HK-2 (cell line): ENCODE measurements at regions not wholly inside any gene's neighbourhood (a gene's known extent, or its start where the extent isn't known, plus 50 kb on each side); places are given as distances from the start of the nearest gene placed in this dataset.
"Not testable (repeated sequence)": the region's sequence is repeated elsewhere in the genome, so short reads cannot be mapped to it uniquely, and the experiment has no call there.

Experiments
- DNase-seq: peaks from one replicate; pipeline ENCODE4 v3.0.0-alpha.2; 2018; ENCODE audit not compliant: unreplicated experiment

DNA sequence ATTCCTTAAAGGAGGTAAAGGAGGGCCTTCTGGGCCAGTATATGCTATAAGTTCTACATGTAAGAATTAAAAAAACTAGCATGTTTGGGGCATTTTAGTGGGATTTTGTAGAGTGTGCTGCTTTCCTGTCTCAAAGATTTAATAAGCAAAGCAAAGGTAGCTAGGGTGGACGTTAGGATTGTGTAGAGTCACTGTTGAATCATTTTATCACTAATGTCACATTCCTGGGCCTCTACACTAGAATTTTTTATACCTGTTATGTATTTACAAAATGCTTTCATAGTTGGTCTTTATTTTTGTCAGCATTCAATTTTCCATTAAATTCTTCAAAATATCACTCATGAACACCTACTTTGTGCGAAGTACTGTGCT is 139.4 kb upstream of the PHYHIPL start:
- no peak for DNase-seq

DNA sequence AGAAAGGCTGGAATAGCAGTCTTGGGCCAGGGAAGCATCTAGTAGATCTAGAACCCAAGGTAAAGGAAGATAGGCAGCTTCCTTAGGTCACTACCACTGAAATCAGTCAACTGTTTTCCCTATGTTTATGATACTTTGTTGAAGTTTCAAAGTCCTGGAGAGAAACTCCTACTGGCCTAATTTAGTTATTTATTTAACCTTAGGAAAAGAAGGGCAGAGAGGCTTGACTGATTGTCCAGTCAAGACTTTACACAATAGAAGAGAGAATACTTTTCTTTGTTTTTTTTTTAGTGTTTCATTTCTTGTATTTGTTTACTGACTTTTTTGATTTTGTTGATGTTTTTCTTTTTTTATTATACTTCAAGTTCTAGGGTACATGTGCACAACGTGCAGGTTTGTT is 138.9 kb upstream of the PHYHIPL start:
- DNase-seq, result no peak

DNA sequence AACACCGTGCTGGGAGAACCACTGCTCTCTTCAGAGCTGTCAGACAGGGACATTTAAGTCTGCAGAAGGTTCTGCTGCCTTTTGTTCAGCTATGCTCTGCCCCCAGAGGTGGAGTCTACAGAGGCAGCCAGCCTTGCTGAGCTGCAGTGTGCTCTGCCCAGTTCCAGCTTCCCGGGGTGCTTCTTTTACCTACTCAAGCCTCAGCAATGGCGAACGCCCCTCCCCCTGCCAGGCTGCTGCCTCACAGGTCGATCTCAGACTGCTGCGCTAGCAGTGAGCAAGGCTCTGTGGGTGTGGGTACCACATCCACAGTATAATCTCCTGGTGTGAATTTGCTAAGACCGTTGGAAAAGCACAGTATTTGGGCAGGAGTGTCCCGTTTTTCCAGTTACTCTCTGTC is 133.1 kb upstream of the PHYHIPL start:
- not testable (repeated sequence) for DNase-seq

DNA sequence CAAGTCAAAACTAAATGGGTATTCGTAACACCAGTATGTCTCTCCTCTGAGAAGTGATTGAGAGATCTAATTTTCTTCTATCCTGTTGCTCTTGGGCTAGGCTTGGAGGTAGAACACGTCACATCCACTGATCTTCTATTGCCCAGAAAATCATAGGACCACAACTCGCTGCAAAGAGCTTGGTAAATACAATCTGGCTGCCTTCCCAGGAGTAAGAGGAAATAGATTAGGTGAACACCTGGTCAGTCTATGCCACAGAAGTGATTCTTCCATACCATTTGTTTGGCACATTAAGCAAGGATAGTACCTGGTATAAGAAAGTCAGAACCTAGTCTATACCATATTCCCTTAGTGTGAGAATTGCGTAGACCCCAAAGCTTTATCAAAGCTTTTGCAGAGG is 129.3 kb upstream of the PHYHIPL start:
- no peak for DNase-seq

DNA sequence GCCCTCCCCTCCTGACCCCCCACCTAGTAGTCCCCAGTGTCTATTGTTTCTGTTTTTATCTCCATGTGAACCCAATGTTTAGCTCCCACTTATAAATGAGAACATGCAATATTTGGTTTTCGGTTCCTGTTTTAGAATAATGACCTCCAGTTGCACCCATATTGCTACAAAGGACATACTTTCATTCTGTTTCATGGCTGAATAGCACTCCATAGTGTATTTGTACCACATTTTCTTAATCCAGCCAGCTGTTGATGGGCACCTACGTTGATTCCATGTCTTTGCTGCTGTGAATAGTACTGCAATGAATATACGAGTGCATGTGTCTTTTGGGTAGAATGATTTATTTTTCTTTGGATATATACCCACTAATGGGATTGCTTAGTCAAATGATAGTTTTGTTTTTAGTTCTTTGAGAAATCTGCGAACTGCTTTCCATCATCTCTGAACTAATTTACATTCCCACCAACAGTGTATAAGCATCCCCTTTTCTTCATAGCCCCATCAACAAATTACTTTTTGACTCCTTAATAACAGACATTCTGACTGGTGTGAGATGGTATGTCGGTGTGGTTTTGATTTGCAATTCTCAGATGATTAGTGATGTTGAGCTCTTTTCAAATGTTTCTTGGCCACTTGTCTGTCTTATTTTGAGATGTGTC is 128.4 kb upstream of the PHYHIPL start:
- DNase-seq, result no peak

DNA sequence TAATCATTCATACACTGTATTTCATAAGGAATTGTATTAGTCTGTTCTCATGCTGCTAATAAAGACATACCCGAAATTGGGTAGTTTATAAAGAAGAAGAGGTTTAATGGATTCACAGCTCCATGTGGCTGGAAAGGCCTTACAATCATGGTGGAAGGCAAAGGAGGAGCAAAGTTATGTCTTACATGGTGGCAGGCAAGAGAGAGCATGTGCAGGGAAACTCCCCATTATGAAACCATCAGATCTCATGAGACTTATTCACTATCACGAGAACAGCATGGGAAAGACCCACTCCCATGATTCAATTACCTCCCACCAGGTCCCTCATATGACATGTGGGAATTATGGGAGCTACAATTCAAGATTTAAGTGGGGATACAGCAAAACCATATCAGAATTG is 122.9 kb upstream of the PHYHIPL start:
- DNase-seq, result not testable (repeated sequence)

DNA sequence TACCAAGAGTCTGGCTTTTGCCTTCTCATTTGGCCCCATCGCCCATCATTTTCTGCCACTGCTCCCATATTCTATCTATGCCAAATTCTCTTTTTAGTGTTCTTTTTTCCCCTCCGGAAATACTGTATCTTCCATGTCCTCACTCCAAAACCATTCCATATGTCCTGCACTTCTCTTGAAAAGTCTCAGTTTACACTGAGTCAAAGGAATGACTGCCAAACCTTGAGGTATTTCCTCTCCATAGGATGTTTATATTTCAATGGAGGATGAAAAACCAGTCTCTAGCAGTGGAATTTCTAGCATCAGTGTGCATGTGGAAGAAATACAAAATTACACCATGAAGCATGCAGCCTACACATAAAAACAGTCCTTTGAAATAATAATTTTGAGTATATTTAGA is 121.4 kb upstream of the PHYHIPL start:
- no peak for DNase-seq

DNA sequence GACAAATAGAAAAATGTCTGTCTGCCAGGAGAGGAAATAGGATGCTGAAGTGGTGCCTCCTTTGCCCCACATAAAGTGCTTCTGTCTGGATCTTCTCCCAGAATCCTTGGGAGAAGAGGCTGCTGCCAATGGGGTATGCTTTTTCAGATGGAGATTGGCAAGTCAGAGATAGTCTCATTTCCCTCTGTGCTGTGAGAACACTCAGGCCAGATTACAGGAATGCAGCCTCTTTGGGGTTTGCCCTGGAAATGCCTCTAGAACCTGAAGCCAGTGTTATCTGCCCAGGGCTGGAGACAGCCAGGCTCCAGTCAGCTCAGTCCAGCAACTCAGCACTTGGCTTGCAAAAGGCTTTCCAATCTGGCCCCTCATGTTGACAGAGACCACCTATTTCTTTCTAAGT is 119.1 kb upstream of the PHYHIPL start:
- DNase-seq, result no peak

DNA sequence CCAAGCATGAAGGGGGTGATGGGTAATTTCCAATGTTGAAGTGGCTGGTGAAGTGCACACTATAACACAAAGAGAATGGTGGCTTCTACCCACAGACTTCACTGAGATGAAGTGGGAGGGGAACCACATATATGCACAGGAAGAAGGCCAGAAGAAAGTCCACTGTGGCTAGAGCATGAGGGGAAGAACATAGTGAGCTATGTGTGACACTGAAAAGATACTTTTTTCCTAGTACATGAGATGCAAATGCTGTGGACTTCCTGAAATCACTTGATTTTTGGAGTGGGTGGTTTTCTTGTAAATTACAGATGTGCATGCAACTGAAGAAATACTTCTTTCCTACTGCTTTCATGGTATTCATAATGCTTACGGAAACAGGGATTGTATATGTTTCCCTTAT is 115.6 kb upstream of the PHYHIPL start:
- no peak for DNase-seq

DNA sequence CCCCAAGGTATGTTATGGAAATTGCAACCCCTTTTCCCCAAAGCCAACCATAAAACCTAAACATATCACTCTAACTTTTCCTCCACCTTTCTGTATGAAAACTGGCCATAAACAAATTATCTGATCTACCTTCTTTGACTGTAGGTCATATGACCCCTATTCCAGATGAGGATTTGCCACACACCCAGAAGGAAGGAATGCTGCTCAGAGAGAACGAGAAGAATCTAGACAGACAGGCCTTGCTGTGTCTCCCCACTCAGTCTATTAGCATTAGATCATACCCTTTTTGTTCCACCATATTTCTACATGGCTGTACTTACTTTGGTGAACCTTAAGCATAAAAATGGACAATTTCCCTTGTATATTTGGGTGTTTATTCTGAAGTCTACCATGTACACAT is 113.0 kb upstream of the PHYHIPL start:
- no peak for DNase-seq

DNA sequence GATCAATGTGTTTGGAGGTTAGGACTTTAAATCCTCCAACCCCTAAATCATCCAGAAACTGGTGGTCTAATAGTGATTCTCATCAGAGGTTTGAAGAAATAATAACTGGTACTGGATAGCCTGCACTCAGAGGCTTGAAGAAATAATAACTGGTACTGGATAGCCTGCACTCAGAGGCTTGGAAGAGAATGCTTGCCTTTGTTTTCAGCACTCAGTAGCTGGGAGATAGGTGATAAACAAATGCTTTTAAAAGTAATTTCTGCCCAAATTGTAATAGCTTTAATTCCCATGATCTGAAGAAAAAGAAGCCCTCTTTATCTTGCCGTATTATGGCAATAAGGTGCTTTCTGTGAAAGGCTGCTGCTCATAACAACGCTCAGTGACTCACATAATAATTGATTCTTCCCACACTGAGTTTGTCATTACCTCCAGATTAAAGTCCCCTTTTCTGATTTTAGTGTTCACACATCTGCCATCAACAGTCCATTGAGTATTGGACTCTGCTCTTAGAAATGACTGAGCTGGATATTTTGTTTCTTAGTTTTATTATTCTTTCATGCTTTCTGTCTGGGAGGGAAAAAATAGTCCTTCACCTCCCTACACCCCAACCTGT is 112.3 kb upstream of the PHYHIPL start:
- DNase-seq, result no peak

DNA sequence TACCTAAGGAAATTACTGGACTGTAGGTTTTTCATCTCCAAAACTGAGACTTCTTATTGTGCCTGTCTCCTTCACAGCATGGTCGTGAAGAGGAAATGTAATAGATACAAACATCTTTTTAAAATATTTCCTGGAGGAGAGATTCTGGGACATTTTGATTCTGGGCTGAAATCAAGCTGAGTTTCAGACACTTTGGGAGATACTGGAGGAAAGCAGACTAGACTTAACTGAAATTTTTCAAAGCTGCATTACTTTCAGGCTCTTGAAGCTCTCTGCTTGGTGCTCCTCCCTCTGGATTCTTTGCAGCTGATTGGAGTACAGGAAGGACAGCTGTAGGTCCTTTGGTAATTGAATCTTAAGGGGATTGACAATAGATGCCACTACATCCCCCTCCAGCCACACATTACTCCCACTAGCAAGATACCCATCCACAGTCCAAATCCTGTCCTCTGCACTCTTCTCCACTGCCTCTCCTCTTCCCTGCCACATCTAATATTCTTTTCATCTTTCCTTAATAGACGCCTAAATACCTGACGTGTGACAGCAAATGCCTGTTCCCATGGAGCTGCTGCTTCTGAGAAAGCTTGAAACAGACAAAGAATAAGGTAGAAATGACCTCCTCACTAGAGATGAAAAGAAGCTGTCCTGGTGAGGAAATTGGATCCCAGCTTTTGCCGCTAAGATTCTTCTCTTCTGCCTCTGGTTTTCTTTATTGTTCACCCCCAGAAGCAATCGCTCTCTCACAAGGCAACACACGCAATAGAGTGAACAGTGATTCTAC is 111.5 kb upstream of the PHYHIPL start:
- DNase-seq, result no peak

DNA sequence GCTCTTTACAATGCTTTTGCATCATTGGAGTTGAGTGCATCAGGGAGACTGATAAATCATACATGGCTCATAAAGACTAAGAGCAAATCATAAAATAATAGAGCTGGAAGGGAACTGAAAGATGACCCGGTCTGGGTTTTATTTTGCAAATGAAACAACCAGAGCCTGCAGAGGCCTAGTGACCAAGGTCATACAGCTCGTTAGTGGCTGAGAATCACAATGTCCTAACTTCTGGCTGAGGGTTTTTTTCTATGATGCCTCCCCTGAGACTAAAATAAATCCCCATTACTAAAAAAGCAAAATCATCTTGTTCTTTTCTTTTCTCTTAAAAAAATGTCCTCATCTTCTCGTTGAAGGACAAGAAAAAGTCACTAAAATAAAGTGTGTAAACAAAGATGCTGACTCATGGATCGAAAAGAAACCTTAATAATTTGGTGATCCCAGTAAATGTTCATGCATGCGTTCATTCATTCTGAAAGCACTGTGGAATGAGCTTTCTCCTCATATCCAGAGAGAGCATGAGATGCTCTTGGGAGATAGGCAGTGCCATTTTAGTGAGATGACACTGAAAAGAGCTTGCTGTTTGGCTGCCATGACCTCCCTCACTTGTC is 107.8 kb upstream of the PHYHIPL start:
- no peak for DNase-seq

DNA sequence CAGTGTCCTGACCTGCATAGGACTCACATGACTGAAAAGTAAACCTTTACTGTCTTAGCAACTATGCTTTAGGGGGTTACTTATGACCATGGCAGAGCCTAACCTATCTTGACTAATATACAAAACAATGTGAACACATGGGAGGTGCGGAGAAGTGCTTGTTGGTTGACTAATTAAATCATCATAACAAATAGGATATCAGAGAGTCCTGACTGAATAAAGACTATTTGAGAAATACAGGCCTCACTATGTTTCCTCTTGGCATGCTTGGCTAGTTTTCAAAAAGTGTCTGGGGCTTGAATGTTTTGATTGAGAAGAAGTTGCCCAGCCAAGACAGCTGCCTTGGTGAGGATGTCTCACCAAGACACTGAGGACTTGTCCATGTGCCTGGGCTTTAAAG is 104.4 kb upstream of the PHYHIPL start:
- DNase-seq, result no peak

DNA sequence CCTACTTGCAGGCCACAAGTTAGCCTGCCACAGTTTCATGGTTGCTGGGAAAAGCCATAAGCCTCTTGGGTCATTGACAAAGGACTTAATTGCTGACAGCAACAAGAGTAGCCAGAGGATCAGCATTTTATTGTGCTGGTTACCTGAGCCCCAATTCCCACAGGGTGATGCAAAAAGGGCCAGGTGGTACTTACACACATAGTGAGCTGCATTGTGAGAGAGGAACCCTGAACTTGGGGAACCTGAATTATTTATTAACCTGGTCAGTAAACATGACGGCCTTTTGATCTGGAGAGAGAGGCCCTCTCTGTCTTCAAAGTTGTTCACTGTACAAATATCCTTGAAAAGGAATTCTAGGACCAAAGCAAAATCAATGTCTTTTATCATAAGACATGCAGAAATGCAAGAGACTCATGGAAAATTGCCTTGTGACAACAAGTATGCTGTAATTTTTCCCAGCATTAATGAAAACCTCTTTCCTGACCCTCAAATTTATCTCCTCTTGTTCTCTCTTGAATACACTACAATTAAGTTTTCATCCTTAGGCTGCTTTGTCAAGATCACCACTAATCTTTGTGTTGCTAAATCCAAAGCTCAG is 102.9 kb upstream of the PHYHIPL start:
- DNase-seq, result no peak

DNA sequence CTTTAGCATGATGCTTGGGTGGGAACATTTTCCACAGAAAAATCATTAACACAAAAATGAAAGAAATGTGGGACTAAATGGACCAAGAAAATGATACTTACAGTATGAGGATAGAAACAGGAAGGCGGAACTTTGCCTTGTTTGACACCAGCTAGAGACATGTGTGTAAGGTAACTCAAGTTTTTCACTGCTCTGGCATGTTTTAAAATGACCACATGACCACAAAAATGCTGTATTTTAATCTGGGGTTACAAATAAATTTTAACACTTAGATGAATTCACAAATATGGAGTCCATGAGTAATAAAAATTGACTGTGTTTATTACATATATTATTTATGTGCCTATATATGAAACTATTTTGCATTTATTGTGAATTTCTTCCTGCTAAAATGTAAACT is 100.9 kb upstream of the PHYHIPL start:
- DNase-seq, result no peak

DNA sequence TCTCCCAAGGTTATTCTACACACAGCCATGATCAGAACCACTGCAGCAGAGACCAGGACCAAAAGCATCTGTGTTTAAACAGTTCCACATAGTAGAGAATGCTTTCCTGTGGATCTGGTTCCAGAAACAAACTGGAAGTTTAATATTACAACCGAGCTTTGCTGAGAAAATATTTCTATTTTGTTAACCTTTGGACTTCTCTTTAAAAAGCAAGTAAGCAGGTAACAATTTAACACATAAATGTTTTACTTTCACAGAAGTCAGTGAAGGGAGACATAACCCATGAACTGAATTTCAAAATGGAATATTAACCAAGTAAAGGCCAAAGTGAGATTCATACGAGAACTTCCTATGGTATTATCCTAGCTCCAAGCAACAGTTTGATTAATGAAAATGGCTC is 98.6 kb upstream of the PHYHIPL start:
- no peak for DNase-seq

DNA sequence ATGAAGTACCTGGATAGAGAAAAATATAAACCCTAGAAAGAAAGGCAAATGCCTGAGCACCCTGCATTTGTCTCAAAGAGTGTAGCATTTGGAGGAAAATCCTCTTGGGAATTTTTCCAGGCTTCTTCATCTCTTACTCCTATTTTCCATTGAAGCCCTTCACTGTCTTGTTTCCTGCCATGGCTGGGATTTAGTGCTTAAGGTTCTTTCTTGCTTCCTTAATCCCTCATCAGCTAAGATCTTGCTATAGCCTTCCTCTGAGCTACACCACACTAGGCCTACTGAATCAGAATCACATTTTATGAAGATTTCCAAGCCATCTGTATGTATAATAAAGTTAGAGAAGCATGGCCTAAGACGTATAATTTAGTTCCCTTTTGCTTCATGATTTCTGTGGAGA is 97.5 kb upstream of the PHYHIPL start:
- DNase-seq, result no peak

DNA sequence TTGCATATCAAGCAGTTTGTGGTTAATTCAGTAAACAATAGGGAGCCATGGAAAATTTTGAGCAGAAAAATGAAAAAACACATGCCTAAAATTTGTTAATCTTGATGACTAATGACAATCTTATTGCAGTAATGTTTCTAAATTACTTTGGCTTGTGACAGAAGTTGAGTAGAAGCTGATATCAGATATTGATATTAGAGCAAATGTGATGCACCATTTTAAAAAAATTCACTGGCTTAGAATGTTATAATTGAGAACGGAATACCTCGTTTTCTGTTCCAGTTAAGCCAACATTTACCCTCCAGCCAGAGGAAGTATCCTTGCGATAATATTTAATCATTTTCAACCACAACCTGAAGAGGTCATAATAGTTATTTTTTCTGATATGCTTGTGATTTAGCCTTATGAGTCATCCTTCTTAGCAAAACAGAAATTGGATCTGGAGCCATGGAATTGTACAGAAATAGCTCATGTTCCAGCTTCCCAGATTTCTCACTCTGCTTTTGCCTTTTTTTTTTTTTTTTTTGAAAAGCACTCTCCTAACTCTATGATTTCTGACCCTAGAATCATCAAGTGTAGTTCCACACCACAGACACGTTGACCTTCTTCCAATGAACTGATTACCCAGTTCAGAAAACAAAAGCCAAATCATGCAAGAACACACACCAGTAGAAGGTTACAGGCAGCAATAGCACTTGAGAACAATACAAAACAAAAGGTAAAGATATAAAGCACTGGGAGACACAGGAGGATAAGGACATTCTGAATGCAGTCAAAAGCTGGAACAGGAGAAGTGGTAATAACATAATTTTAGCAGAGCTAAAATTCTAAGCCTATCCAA is 96.8 kb upstream of the PHYHIPL start:
- no peak for DNase-seq

DNA sequence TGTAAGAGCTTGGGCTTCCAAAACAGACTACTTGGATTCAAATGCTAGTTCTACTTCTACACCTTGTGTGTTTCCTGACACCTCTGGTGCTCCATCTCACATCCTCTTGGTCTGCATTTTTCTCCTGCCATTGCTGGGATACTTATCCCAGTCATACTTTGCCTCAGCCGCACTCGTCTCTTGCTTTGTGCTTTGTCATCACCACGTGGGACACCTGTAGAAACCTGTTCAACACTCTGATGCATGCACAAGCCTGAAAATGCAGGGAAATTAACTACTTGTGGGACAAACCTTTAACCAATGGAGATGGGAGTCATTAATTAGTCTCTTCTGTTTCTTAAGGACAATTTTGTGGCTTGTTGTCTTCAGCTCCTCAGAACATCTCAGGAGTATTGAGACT is 94.2 kb upstream of the PHYHIPL start:
- DNase-seq, result no peak

DNA sequence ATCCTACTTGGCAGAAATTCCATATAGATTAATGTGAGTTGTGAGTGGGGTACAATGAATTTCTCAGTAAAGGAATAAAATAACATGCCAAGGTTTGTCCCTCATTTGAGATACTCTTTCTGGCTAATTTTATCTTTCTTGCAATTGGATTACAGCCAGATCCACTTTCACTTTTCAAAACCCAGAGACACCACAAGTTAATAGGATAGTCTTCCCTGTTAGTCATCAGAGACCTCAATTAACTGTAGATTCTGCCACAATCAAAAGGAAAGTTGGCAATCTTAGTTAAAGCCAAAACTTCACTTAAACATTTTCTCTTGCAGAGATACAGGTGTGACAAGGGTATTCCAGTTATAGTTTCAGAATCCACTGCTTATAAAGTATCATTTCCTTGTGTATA is 91.4 kb upstream of the PHYHIPL start:
- DNase-seq, result no peak
